Right lobe of liver (tissue), 6 donors: ENCODE measurements at regions not wholly inside any gene's neighbourhood (a gene's known extent, or its start where the extent isn't known, plus 50 kb on each side); places are given as distances from the start of the nearest gene placed in this dataset.

Experiments
- ATAC-seq, 4 donors: fragments of 200-7000 bp; cut with Tn5 transposase; one replicate each; pipeline ENCODE4 v1.9.1; 2020; ENCODE audit warnings: mild to moderate bottlenecking in 4 of 4, moderate library complexity in 4 of 4
- DNase-seq, 3 donors: peaks; one replicate each; pipeline ENCODE4 v3.0.0-alpha.2; 2020
- H3K27ac ChIP-seq, 3 donors: fragments of 200-600 bp; one replicate each; pipeline ENCODE4 v1.8.0; 2022
- H3K27me3 ChIP-seq, 2 donors: fragments of 200-600 bp; one replicate each; pipeline ENCODE4 v1.8.0; 2022
- H3K36me3 ChIP-seq, 4 donors: fragments of 200-600 bp; sonication (generic) in 1 of 4; one replicate each; pipeline versions ENCODE4 v1.5.1 to v1.8.0; 2017 to 2022; ENCODE audit warnings: control low read depth in 1 of 4
- H3K4me1 ChIP-seq, 4 donors: fragments of 200-600 bp; sonication (generic) in 1 of 4; one replicate each; pipeline versions ENCODE4 v1.5.1 to v1.8.0; 2017 to 2022; ENCODE audit warnings: control low read depth in 1 of 4
- H3K4me3 ChIP-seq, 3 donors: fragments of 200-600 bp; one replicate each; pipeline ENCODE4 v1.8.0; 2022
- H3K9me3 ChIP-seq, 4 donors: fragments of 200-600 bp; sonication (generic) in 1 of 4; one replicate each; pipeline versions ENCODE4 v1.5.1 to v1.8.0; 2017 to 2022; ENCODE audit warnings: control low read depth in 1 of 4
- POLR2A ChIP-seq: fragments of 450-650 bp; IDR thresholded peaks from one replicate; pipeline ENCODE4 v1.6.1; 2017; ENCODE audit warnings: antibody characterized with exemption, mild to moderate bottlenecking
- WGBS: methylation state at CpG from one replicate; pipeline ENCODE4 v1.1.6; 2018; ENCODE audit warnings: low coverage, low lambda C conversion rate; ENCODE audit not compliant: insufficient coverage; ENCODE audit errors: missing lambda C conversion rate; 5-methylcytosine and 5-hydroxymethylcytosine counted together
- intact Hi-C, 2 donors: fragments of 100-400 bp; cut with DNase I; formaldehyde crosslinking; loops; one replicate each; pipeline versions ENCODE4 v1.11.2 to v1.14.1; 2022
- TF ChIP-seq, protein P1 (sequence below), 4 donors: fragments of 200-600 bp in 3 of 4; fragments of 450-650 bp in 1 of 4; IDR thresholded peaks; one replicate each; pipeline versions ENCODE4 v1.5.1 to v1.8.0; 2016 to 2022; ENCODE audit warnings: antibody characterized with exemption in 4 of 4, mild to moderate bottlenecking in 2 of 4
- donor health status: DM: no; HTN: yes; CAD: no.
- donor health status: DM: no; HTN: no; CAD: no.
- donor health status: DM: no; HTN: no; CAD: no.
- donor health status: DM: no; HTN: yes; CAD: no.
- donor health status: DM: no; HTN: yes; CAD: no.

DNA sequence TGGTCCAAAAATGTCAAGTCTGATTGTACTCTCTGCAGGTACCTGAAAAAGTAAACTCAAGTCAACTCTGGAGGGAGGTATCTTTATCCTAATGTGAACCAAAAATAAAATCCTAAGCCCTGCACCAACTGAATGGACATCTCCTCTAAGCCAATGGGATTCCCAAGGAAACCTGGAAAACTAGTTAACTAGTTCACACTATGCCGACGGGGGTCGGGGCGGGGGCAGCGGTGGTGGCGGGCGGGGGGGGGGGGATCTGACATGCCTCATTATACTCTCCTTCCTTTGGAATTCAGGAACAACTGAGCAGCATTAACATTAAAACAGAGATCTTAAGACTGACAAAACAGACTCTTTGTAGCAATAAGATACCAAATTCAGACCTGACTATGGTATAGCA is 452.6 kb upstream of the CAMK1G start:
- Histone ChIP-seq H3K27ac (no peak overlapping the region), H3K9me3 (no peaks in the 10 kb centered on the region), H3K4me1 (no peaks in the 10 kb centered on the region), H3K27me3 (no peaks in the 10 kb centered on the region), H3K4me3 (no peak overlapping the region), H3K36me3 (no peaks in the 10 kb centered on the region)
- TF ChIP-seq, protein P1, sequence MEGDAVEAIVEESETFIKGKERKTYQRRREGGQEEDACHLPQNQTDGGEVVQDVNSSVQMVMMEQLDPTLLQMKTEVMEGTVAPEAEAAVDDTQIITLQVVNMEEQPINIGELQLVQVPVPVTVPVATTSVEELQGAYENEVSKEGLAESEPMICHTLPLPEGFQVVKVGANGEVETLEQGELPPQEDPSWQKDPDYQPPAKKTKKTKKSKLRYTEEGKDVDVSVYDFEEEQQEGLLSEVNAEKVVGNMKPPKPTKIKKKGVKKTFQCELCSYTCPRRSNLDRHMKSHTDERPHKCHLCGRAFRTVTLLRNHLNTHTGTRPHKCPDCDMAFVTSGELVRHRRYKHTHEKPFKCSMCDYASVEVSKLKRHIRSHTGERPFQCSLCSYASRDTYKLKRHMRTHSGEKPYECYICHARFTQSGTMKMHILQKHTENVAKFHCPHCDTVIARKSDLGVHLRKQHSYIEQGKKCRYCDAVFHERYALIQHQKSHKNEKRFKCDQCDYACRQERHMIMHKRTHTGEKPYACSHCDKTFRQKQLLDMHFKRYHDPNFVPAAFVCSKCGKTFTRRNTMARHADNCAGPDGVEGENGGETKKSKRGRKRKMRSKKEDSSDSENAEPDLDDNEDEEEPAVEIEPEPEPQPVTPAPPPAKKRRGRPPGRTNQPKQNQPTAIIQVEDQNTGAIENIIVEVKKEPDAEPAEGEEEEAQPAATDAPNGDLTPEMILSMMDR (IDR thresholded peaks at IDR 0.05) = no peak
- TF ChIP-seq POLR2A = no peak
- DNase-seq (no peak), ATAC-seq (no peak)
- WGBS = 57% methylated on average over 7 of the region's 7 CpGs
- intact Hi-C loops = no loop called here

GRCh38 chr1:209132736-209133467 is 450.6 kb upstream of the CAMK1G start:
- TF ChIP-seq, protein P1 (IDR thresholded peaks at IDR 0.05) = no peak
- TF ChIP-seq POLR2A = no peak
- no peak overlapping the region for H3K27ac ChIP-seq
- H3K9me3 ChIP-seq = no peaks in the 10 kb centered on the region
- no peak for DNase-seq
- H3K27me3 ChIP-seq = no peaks in the 10 kb centered on the region
- ATAC-seq = no peak
- no peak overlapping the region for H3K4me3 ChIP-seq
- 77% methylated on average over 7 of the region's 17 CpGs for WGBS
- no peaks in the 10 kb centered on the region for H3K4me1 ChIP-seq
- H3K36me3 ChIP-seq = no peaks in the 10 kb centered on the region
- intact Hi-C loops = no loop called here

- ATAC-seq = no peak
- TF ChIP-seq POLR2A = no peak
- TF ChIP-seq, protein P1 (IDR thresholded peaks at IDR 0.05) = no peak
- WGBS = 63% methylated on average over 5 of the region's 5 CpGs
- no peaks in the 10 kb centered on the region for H3K27me3 ChIP-seq
- H3K27ac ChIP-seq = no peak overlapping the region
- H3K36me3 ChIP-seq = no peaks in the 10 kb centered on the region
- no peak overlapping the region for H3K4me3 ChIP-seq
- no peaks in the 10 kb centered on the region for H3K9me3 ChIP-seq
- DNase-seq = no peak
- intact Hi-C loops = no loop called here
- no peaks in the 10 kb centered on the region for H3K4me1 ChIP-seq
Observed at GRCh38 chr1:209134001-209134400, 449.5 kb upstream of the CAMK1G start.

DNA sequence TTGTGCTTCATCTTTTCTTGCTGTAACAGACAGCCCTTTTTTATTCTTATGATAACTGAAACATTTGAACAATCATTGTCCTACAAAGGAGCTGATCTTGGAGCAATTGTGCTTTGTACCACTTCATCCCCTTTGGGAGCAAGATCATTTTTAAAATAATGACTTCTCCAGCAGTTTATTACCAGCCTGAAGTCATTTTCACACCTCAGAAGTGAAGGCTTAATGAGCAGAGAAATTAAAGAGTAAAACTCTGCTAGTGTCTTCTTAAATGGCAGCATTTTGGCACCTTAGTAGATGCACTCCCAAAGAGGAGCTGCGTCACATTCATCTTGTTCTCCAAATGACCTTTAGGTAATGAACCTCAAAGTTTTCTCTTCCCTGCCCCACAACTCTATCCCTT is 439.6 kb upstream of the CAMK1G start:
- no peak overlapping the region for H3K4me3 ChIP-seq
- no peaks in the 10 kb centered on the region for H3K4me1 ChIP-seq
- WGBS = 87% methylated on average over 1 of the region's 1 CpG
- H3K36me3 ChIP-seq = no peaks in the 10 kb centered on the region
- ATAC-seq (no peak), DNase-seq (no peak)
- no peak for TF ChIP-seq POLR2A
- TF ChIP-seq, protein P1 (IDR thresholded peaks at IDR 0.05) = no peak
- no peaks in the 10 kb centered on the region for H3K27me3 ChIP-seq
- no peak overlapping the region for H3K27ac ChIP-seq
- intact Hi-C loops = no loop called here
- H3K9me3 ChIP-seq = no peaks in the 10 kb centered on the region
